Ovary (tissue), 7 donors: ENCODE measurements at regions not wholly inside any gene's neighbourhood (a gene's known extent, or its start where the extent isn't known, plus 50 kb on each side); places are given as distances from the start of the nearest gene placed in this dataset.

Source experiments
- DNase-seq, 5 donors: peaks; one replicate each; pipeline ENCODE4 v3.0.0-alpha.2; 2019 to 2020
- H3K27ac ChIP-seq, 2 donors: fragments of 200-600 bp; one replicate each; pipeline versions ENCODE4 v1.5.1 to v1.8.0; 2019 to 2022
- H3K27me3 ChIP-seq: fragments of 200-600 bp; one replicate; pipeline ENCODE4 v1.8.0; 2022
- H3K36me3 ChIP-seq: fragments of 200-600 bp; sonication (generic); one replicate; pipeline ENCODE4 v1.5.1; 2019
- H3K4me1 ChIP-seq: one replicate; pipeline ENCODE4 v1.8.1; 2013; ENCODE audit warnings: mild to moderate bottlenecking, moderate library complexity; ENCODE audit not compliant: insufficient read depth
- H3K4me3 ChIP-seq: fragments of 200-600 bp; sonication (generic); one replicate; pipeline ENCODE4 v1.5.1; 2017
- H3K9me3 ChIP-seq, 2 donors: fragments of 200-600 bp in 1 of 2; sonication (generic) in 1 of 2; one replicate each; pipeline versions ENCODE4 v1.5.1 to v1.8.1; 2013 to 2019; ENCODE audit warnings: mild to moderate bottlenecking in 1 of 2, moderate library complexity in 1 of 2
- EP300 ChIP-seq: sonication (generic); formaldehyde crosslinking; IDR thresholded peaks from one replicate; pipeline ENCODE4 v1.6.1; 2017; ENCODE audit warnings: antibody characterized with exemption
- POLR2A ChIP-seq: fragments of 450-650 bp; IDR thresholded peaks from one replicate; pipeline ENCODE4 v1.6.1; 2017; ENCODE audit warnings: antibody characterized with exemption, mild to moderate bottlenecking, moderate library complexity
- WGBS, 3 donors: extraction: QIAGEN DNeasy Blood & Tissue Kit in 1 of 3; methylation state at CpG; one replicate each; pipeline versions ENCODE4 v1.1.5 to v1.1.7; 2013 to 2017; 5-methylcytosine and 5-hydroxymethylcytosine counted together
- intact Hi-C, 4 donors: fragments of 100-400 bp; cut with DNase I; formaldehyde crosslinking; loops; one replicate each; pipeline versions ENCODE4 v1.11.0 to v1.15.1; 2022 to 2023
- TF ChIP-seq, protein P1 (sequence below), 3 donors: fragments of 450-650 bp in 2 of 3; fragments of 200-600 bp in 1 of 3; IDR thresholded peaks; one replicate each; pipeline versions ENCODE4 v1.5.1 to v1.8.0; 2016 to 2022; ENCODE audit warnings: antibody characterized with exemption in 3 of 3, mild to moderate bottlenecking in 1 of 3
- donor health status: DM: no; HTN: no; CAD: no; lungs with moderate emphysema.
- donor health status: DM: no; HTN: no; CAD: no.
- donor health status: Bipolar disorder and iron deficiency.
- donor health status: DM: no; HTN: no; CAD: no.
- donor health status: DM: yes; HTN: yes; CAD: no.

DNA sequence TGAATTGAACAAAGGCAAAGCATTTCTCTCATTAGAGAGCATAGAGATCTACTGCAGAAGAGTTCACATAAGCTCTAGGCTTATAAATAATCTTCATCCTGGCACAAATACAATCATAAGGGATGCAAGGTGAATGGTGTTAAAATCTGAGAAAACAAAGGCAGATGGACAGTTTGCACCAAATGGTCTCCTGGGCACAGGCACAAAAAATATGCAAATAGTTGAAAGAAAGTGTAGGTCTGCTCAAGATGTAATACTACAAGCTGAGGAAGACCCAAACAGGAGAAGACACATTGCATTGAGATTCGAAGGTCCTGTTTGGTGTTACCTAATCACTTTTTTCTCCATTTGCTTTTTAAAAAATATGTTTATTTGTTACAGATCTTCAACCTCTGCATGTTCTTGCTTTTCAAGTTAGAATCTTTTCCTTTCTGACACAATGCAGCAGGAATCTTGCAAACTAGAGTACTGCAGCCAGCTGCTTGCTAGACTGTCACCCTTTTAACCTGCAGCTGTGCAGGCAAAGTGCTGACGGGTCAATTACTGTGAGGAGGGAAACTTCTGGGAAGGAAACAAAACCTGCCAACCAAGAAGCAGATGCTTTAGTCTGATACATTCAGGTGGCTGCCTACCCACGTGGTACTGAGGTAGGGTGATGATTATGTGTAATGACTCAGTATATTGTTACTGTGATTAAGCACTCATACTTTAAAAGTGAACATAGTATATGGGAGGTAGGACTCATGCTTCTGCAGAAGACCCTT, 1048.6 kb upstream of the SEMA6A start:
- TF ChIP-seq POLR2A, result no peak
- TF ChIP-seq EP300, result no peak
- TF ChIP-seq, protein P1, sequence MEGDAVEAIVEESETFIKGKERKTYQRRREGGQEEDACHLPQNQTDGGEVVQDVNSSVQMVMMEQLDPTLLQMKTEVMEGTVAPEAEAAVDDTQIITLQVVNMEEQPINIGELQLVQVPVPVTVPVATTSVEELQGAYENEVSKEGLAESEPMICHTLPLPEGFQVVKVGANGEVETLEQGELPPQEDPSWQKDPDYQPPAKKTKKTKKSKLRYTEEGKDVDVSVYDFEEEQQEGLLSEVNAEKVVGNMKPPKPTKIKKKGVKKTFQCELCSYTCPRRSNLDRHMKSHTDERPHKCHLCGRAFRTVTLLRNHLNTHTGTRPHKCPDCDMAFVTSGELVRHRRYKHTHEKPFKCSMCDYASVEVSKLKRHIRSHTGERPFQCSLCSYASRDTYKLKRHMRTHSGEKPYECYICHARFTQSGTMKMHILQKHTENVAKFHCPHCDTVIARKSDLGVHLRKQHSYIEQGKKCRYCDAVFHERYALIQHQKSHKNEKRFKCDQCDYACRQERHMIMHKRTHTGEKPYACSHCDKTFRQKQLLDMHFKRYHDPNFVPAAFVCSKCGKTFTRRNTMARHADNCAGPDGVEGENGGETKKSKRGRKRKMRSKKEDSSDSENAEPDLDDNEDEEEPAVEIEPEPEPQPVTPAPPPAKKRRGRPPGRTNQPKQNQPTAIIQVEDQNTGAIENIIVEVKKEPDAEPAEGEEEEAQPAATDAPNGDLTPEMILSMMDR (IDR thresholded peaks at IDR 0.05), result no peak
- no peak overlapping the region for H3K4me3 ChIP-seq
- H3K36me3 ChIP-seq, result no peaks in the 10 kb centered on the region
- no peaks in the 10 kb centered on the region for H3K9me3 ChIP-seq
- no peaks in the 10 kb centered on the region for H3K4me1 ChIP-seq
- no peak overlapping the region for H3K27ac ChIP-seq
- DNase-seq, result no peak
- intact Hi-C loops, result no loop called here
- H3K27me3 ChIP-seq, result no peaks in the 10 kb centered on the region
- 12 to 15% (median 14%) methylated on average over 3 of the region's 3 CpGs for WGBS, 3 donors

DNA sequence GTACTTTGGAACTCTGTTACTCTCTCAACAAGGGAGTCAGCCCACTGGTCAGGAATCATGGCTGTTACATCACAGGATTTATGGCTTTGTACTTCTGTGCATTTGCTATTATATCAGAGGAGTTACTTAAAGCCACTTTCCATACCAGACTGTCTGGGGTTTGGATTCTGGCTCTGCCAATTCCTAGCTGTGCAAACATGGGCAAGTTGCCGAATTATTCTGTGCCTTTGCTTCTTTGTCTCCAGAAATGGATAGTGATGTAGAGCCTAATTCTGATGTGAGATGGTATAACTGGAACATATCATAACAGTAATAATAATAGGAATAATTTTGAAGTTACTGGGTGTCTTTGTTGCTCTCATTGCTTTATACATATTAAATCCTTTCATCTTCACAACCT, 1047.3 kb upstream of the SEMA6A start:
- 91 to 100% (median 93%) methylated on average over 1 of the region's 1 CpG for WGBS, 3 donors
- no peak for TF ChIP-seq POLR2A
- TF ChIP-seq, protein P1 (IDR thresholded peaks at IDR 0.05), result no peak
- no peak for TF ChIP-seq EP300

DNA sequence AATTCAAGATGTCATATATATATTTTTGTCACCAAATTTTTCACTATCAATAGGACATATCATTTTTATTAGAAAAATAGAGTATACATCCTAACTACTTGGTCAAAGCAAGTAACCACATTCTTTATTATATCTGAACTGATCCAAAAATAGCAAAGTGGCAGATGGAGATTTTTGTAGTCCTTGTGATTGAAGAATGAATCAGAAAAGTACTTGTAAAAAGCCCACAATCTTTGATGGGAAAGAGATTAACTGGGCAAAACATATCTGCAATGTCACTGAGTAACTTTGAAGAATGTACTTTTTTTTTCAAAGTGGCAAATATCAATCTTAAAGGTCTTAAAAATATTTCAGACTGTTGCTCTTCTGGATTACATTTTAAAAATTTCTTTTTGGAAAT, 1040.6 kb upstream of the SEMA6A start:
- H3K9me3 ChIP-seq, result no peaks in the 10 kb centered on the region
- H3K36me3 ChIP-seq, result no peaks in the 10 kb centered on the region
- intact Hi-C loops, result no loop called here
- H3K4me3 ChIP-seq, result no peak overlapping the region
- no peaks in the 10 kb centered on the region for H3K4me1 ChIP-seq
- no peak for DNase-seq
- H3K27ac ChIP-seq, result no peak overlapping the region
- no peaks in the 10 kb centered on the region for H3K27me3 ChIP-seq
- TF ChIP-seq POLR2A (no peak), EP300 (no peak)
- TF ChIP-seq, protein P1 (IDR thresholded peaks at IDR 0.05), result no peak

More for the DNA sequence above, 1047.3 kb upstream of the SEMA6A start:
- DNase-seq, result no peak
- Histone ChIP-seq H3K4me3 (no peak overlapping the region), H3K4me1 (no peaks in the 10 kb centered on the region), H3K27me3 (no peaks in the 10 kb centered on the region), H3K9me3 (no peaks in the 10 kb centered on the region), H3K36me3 (no peaks in the 10 kb centered on the region), H3K27ac (no peak overlapping the region)
- intact Hi-C loops, result no loop called here

DNA sequence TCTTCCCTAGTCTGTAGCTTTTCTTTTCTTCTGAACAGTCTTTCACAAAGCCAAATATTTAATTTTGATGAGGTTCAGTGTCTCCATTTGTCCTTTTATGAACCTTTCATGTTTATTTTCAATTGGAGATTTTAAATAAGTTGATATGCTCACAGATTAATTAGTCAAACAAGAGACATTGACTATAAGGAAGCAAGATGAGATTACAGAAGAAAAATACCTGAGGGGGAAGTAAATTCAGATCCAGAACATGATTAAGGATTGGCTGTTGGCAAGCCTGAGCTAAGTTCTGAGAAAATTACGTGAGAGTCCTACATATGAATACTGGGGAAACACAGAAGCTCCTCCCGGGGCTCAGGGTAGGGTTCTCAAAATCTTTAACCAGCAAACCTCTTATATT, 1039.8 kb upstream of the SEMA6A start:
- intact Hi-C loops, result no loop called here
- no peaks in the 10 kb centered on the region for H3K4me1 ChIP-seq
- no peak overlapping the region for H3K27ac ChIP-seq
- no peak overlapping the region for H3K4me3 ChIP-seq
- no peaks in the 10 kb centered on the region for H3K9me3 ChIP-seq
- DNase-seq, result no peak
- no peaks in the 10 kb centered on the region for H3K27me3 ChIP-seq
- TF ChIP-seq POLR2A, result no peak
- TF ChIP-seq, protein P1 (IDR thresholded peaks at IDR 0.05), result no peak
- TF ChIP-seq EP300, result no peak
- no peaks in the 10 kb centered on the region for H3K36me3 ChIP-seq
- 81 to 89% (median 88%) methylated on average over 2 of the region's 2 CpGs for WGBS, 3 donors
